M059J (cell line): ENCODE measurements at regions not wholly inside any gene's neighbourhood (a gene's known extent, or its start where the extent isn't known, plus 50 kb on each side); places are given as distances from the start of the nearest gene placed in this dataset.

ENCODE experiments used
- DNase-seq: peaks from one replicate; pipeline ENCODE4 v3.0.0-alpha.2; 2012; ENCODE audit warnings: low read depth

GRCh38 chr5:126364206-126364902 is 58.9 kb upstream of the GRAMD2B start:
- no peak for DNase-seq

GRCh38 chr5:126365446-126366198 is 57.6 kb upstream of the GRAMD2B start:
- no peak for DNase-seq

DNA sequence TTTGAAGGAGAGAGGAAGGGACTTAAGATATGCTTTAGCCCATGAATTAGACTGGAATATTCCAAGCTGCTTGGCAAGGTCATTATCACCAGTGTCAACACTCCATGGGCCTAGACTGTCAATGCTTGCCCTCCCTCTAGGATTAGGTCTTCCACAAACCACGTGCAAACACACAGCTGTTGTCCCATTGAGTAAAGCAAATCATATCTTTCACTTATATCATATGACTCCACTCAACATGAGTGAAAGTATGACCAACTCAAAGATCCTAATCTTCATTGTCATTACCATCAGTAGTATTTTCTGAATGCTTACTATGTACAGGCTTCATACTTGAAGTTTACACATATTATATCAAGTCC is 57.0 kb upstream of the GRAMD2B start:
- DNase-seq = no peak

DNA sequence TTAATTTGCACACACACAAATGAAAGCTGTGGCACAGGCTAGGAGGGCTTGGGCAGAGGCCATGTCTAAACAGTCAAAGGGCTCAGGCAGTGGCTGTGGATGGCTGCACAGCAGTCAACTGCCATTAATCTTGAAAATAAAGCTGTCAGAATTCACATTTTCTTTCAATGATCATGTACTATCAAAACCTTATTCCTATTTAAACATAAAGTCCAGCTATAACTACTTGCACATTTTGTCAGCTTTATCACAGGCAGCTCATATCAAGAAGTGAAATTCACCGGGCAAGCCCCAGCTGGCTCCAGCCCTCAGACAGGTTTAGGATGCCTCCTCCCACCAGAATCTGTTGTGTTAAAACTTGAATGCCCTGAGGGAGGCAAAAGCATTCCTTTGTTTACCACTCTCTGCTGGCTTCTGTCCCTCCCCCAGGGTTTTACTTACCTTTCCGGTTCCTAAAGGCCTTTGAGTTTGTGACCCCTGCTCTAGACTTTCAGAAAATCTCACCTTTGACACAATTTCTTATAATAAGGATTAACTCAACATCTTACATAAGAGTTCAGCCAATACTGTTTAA is 54.9 kb upstream of the GRAMD2B start:
- peak; percentile 70 for DNase-seq

- DNase-seq = no peak
Observed at GRCh38 chr5:126369083-126369482, 54.1 kb upstream of the GRAMD2B start.

GRCh38 chr5:126369995-126370731 is 53.0 kb upstream of the GRAMD2B start:
- DNase-seq = peak; percentile 25

- DNase-seq = peak; percentile 75
Observed at GRCh38 chr5:126370796-126371718, 52.2 kb upstream of the GRAMD2B start.

- DNase-seq = peak; percentile 93
Observed at GRCh38 chr5:126373375-126374108, 49.7 kb upstream of the GRAMD2B start.
